ENCODE measurements at regions not wholly inside any gene's neighbourhood (a gene's known extent, or its start where the extent isn't known, plus 50 kb on each side); places are given as distances from the start of the nearest gene placed in this dataset.
A peak's percentile ranks its signal among the peaks of the same experiment; 100 is the strongest.

GRCh38 chr7:155998766-155999630 lies 186.7 kb upstream of the SHH start:
- H3K4me1 Mint-ChIP-seq (ENCODE audit: low read depth): peaks cover 62% of the 10 kb centered on the region
- peaks cover 2% of the 10 kb centered on the region for H3K27me3 Mint-ChIP-seq
- H3K36me3 Mint-ChIP-seq (ENCODE audit: low read depth): no peaks in the 10 kb centered on the region
- intact Hi-C loops (cut with micrococcal nuclease): no loop called here
- DNase-seq (no peak), ATAC-seq (no peak)
- no peak overlapping the region for H3K4me3 Mint-ChIP-seq
- peaks cover 1% of the 10 kb centered on the region for H3K9me3 Mint-ChIP-seq
- ChIA-PET POLR2A (interaction anchor here (1.4 to 2.6 kb wide), 2 partner anchors 11 to 38 kb away, joined by 4 to 6 read pairs; no protein-coding TSS in a partner anchor), CTCF (no interaction called here)
- TF ChIP-seq CTCF (IDR thresholded peaks at IDR 0.05): no peak
- no peak overlapping the region for H3K27ac Mint-ChIP-seq

GRCh38 chr7:155998328-155998691 lies 186.0 kb upstream of the SHH start:
- CTCF ChIA-PET: interaction anchor here (1.3 kb wide), 1 partner anchor 36 kb away, joined by 4 read pairs; no protein-coding TSS in a partner anchor
- peak overlapping the region; percentile 96 for H3K27ac Mint-ChIP-seq
- no peaks in the 10 kb centered on the region for H3K36me3 Mint-ChIP-seq (ENCODE audit: low read depth)
- DNase-seq: peak; percentile 78
- TF ChIP-seq CTCF (IDR thresholded peaks at IDR 0.05): no peak
- H3K4me3 Mint-ChIP-seq: peak overlapping the region; percentile 27
- no peaks in the 10 kb centered on the region for H3K27me3 Mint-ChIP-seq
- peak; percentile 29 for ATAC-seq
- intact Hi-C loops (cut with micrococcal nuclease): no loop called here
- peaks cover 62% of the 10 kb centered on the region for H3K4me1 Mint-ChIP-seq (ENCODE audit: low read depth)
- POLR2A ChIA-PET: interaction anchor here (0.8 to 2.6 kb wide), 3 partner anchors 10 to 37 kb away, joined by 3 to 6 read pairs (median 4); no protein-coding TSS in a partner anchor
- peaks cover 1% of the 10 kb centered on the region for H3K9me3 Mint-ChIP-seq

- Mint-ChIP-seq H3K27ac (peak overlapping the region; percentile 96), H3K36me3 (ENCODE audit: low read depth) (no peaks in the 10 kb centered on the region), H3K9me3 (peaks cover 1% of the 10 kb centered on the region), H3K4me1 (ENCODE audit: low read depth) (peaks cover 64% of the 10 kb centered on the region), H3K4me3 (peak overlapping the region; percentile 27), H3K27me3 (no peaks in the 10 kb centered on the region)
- intact Hi-C loops (cut with micrococcal nuclease): no loop called here
- DNase-seq: peak; percentile 72
- peak; percentile 50 for ATAC-seq
- CTCF ChIA-PET: interaction anchor here (1.3 to 1.7 kb wide), 3 partner anchors 15 to 101 kb away, joined by 3 to 5 read pairs (median 4); no protein-coding TSS in a partner anchor
- no peak for TF ChIP-seq CTCF (IDR thresholded peaks at IDR 0.05)
- POLR2A ChIA-PET: interaction anchor here (0.8 to 2.6 kb wide), 4 partner anchors 10 to 36 kb away, joined by 3 to 6 read pairs (median 4); no protein-coding TSS in a partner anchor
Observed at GRCh38 chr7:155997431-155998327, 185.4 kb upstream of the SHH start.

- TF ChIP-seq CTCF (IDR thresholded peaks at IDR 0.05): no peak
- ATAC-seq: peak; percentile 14
- H3K36me3 Mint-ChIP-seq (ENCODE audit: low read depth): no peaks in the 10 kb centered on the region
- DNase-seq: no peak
- peaks cover 64% of the 10 kb centered on the region for H3K4me1 Mint-ChIP-seq (ENCODE audit: low read depth)
- POLR2A ChIA-PET: interaction anchor here (0.9 to 2.6 kb wide), 3 partner anchors 8 to 21 kb away, joined by 3 to 6 read pairs (median 3); no protein-coding TSS in a partner anchor
- no peaks in the 10 kb centered on the region for H3K27me3 Mint-ChIP-seq
- intact Hi-C loops (cut with micrococcal nuclease): no loop called here
- H3K4me3 Mint-ChIP-seq: peak overlapping the region; percentile 27
- H3K9me3 Mint-ChIP-seq: no peaks in the 10 kb centered on the region
- H3K27ac Mint-ChIP-seq: peak overlapping the region; percentile 96
- CTCF ChIA-PET: interaction anchor here (0.8 to 1.7 kb wide), 4 partner anchors 16 to 461 kb away, joined by 3 to 5 read pairs (median 4); no protein-coding TSS in a partner anchor
Observed at GRCh38 chr7:155996718-155997280, 184.5 kb upstream of the SHH start.
